ENCODE measurements at regions not wholly inside any gene's neighbourhood (a gene's known extent, or its start where the extent isn't known, plus 50 kb on each side); places are given as distances from the start of the nearest gene placed in this dataset.
"Not testable (repeated sequence)": the region's sequence is repeated elsewhere in the genome, so short reads cannot be mapped to it uniquely, and the experiment has no call there.

DNA sequence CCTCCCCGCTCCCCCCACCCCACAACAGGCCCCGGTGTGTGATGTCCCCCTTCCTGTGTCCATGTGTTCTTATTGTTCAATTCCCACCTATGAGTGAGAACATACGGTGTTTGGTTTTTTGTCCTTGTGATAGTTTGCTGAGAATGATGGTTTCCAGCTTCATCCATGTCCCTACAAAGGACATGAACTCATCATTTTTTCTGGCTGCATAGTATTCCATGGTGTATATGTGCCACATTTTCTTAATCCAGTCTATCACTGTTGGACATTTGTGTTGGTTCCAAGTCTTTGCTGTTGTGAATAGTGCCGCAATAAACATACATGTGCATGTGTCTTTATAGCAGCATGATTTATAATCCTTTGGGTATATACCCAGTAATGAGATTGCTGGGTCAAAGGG is 104.3 kb downstream of the MTPN start:
- DNase-seq (ENCODE audit: low read depth); H3K27me3 ChIP-seq (ENCODE audit: control insufficient read depth, insufficient read depth, low read length); FAIRE-seq; H3K4me3 ChIP-seq (ENCODE audit: low read depth, low read length); H3K36me3 ChIP-seq (ENCODE audit: control insufficient read depth, insufficient read depth, low read length): not testable (repeated sequence)

DNA sequence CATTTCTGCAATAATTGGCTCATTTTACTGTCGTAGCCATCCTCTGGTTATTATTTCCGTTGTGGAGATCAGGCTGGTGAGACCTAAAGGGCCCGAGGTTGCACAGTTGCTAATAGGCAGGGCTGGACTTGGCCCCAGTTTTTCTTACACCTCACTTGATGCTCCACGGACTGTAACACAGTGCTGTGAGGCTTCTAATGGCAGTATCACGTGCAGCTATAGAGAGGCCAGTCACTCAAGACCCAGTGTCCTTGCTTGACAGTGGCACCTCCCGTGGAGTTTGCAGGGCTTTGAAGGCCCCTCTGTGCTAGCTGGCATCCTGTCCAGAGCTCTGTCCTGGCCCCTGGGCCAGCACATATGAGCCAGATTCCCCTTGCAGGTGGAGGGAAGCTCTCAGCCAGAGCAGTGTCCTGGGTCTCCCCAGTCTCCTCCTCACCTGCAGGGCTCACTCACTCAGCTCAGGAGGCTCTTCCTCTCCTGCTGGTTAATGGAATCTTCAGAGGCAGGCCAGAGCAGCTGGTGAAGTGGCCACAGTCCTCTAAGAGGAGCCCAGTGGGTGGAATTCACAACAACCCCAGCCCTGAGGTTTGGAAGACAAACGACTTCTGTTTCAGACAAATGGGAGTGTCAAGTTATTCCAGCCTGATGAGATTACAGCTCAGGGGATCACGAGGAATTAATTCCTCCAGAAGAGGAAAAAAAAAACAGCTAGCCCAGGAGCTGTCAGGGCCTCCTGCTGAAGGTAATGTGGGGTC is 114.2 kb upstream of the FAM180A start:
- H3K27me3 ChIP-seq (ENCODE audit: control insufficient read depth, insufficient read depth, low read length): no peaks in the 10 kb centered on the region
- no peaks in the 10 kb centered on the region for H3K36me3 ChIP-seq (ENCODE audit: control insufficient read depth, insufficient read depth, low read length)
- FAIRE-seq: no peak
- H3K4me3 ChIP-seq (ENCODE audit: low read depth, low read length): no peak overlapping the region
- TF ChIP-seq, protein P1, sequence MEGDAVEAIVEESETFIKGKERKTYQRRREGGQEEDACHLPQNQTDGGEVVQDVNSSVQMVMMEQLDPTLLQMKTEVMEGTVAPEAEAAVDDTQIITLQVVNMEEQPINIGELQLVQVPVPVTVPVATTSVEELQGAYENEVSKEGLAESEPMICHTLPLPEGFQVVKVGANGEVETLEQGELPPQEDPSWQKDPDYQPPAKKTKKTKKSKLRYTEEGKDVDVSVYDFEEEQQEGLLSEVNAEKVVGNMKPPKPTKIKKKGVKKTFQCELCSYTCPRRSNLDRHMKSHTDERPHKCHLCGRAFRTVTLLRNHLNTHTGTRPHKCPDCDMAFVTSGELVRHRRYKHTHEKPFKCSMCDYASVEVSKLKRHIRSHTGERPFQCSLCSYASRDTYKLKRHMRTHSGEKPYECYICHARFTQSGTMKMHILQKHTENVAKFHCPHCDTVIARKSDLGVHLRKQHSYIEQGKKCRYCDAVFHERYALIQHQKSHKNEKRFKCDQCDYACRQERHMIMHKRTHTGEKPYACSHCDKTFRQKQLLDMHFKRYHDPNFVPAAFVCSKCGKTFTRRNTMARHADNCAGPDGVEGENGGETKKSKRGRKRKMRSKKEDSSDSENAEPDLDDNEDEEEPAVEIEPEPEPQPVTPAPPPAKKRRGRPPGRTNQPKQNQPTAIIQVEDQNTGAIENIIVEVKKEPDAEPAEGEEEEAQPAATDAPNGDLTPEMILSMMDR (IDR thresholded peaks at IDR 0.05; ENCODE audit: insufficient read depth, low read length, severe bottlenecking): no peak
- no peak for DNase-seq (ENCODE audit: low read depth)

DNA sequence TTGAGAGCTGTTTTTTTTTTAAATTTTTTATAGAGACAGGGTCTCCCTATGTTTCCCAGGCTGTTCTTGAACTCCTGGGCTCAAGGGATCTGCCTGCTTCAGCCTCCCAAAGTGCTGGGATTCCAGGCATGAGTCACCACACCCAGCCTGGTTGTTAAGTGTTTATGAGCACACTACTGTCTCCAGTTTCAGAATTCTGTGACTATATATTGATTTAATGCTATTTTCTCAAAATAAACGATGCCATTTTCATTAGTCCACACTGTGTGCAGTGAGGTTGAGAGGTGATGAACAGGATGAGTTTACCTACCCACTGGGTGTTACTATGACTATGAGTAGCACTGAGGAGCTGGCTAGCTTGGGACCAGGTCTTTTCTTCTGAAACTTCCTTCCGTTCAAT is 110.9 kb upstream of the FAM180A start:
- Histone ChIP-seq H3K27me3 (ENCODE audit: control insufficient read depth, insufficient read depth, low read length) (no peaks in the 10 kb centered on the region), H3K36me3 (ENCODE audit: control insufficient read depth, insufficient read depth, low read length) (no peaks in the 10 kb centered on the region), H3K4me3 (ENCODE audit: low read depth, low read length) (no peak overlapping the region)
- FAIRE-seq: no peak
- TF ChIP-seq, protein P1 (IDR thresholded peaks at IDR 0.05; ENCODE audit: insufficient read depth, low read length, severe bottlenecking): no peak
- no peak for DNase-seq (ENCODE audit: low read depth)

DNA sequence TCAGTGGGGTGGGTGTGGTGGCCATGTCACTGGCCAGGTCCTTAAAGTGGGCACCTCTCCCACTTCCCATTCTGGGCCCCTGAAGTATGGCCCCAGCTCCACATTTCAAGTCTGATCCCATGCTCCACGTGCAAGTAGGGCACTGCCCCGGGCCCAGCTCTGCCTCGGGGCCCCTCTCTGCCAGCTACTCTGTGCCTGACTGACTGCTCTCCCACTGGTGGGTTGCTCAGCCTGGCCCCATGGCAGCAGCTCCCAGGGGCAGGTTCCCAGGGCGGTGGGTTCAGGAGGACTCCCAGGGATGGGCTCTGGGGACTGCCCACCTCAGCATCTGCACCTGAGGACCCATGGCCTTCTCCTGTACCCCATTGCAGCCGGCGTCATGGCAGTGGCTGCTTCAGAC is 110.2 kb upstream of the FAM180A start:
- Histone ChIP-seq H3K27me3 (ENCODE audit: control insufficient read depth, insufficient read depth, low read length) (no peaks in the 10 kb centered on the region), H3K36me3 (ENCODE audit: control insufficient read depth, insufficient read depth, low read length) (no peaks in the 10 kb centered on the region), H3K4me3 (ENCODE audit: low read depth, low read length) (no peak overlapping the region)
- TF ChIP-seq, protein P1 (IDR thresholded peaks at IDR 0.05; ENCODE audit: insufficient read depth, low read length, severe bottlenecking): no peak
- FAIRE-seq: no peak
- DNase-seq (ENCODE audit: low read depth): no peak

DNA sequence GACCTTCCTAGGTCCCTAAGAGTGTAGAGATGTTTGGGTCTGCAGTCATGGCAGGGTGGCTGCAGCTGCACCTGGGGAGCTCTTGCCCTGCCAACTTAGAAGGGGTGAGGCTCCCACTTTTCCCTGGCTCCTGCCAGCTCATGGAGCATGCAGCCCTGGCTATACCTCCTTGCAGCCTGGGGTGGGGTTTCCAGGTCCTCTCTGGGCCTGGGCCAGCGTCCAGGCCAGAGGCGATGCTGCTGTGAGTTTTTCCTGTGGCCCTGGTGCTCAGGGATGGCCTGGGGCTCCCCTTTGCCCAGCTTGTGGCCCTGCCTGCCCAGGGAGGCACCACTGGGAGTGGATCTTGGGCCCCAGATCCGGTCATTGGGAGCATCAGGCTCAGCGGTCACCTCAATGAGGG is 109.8 kb upstream of the FAM180A start:
- TF ChIP-seq, protein P1 (IDR thresholded peaks at IDR 0.05; ENCODE audit: insufficient read depth, low read length, severe bottlenecking): no peak
- DNase-seq (ENCODE audit: low read depth) (no peak), FAIRE-seq (no peak)
- Histone ChIP-seq H3K4me3 (ENCODE audit: low read depth, low read length) (no peak overlapping the region), H3K27me3 (ENCODE audit: control insufficient read depth, insufficient read depth, low read length) (no peaks in the 10 kb centered on the region), H3K36me3 (ENCODE audit: control insufficient read depth, insufficient read depth, low read length) (no peaks in the 10 kb centered on the region)

DNA sequence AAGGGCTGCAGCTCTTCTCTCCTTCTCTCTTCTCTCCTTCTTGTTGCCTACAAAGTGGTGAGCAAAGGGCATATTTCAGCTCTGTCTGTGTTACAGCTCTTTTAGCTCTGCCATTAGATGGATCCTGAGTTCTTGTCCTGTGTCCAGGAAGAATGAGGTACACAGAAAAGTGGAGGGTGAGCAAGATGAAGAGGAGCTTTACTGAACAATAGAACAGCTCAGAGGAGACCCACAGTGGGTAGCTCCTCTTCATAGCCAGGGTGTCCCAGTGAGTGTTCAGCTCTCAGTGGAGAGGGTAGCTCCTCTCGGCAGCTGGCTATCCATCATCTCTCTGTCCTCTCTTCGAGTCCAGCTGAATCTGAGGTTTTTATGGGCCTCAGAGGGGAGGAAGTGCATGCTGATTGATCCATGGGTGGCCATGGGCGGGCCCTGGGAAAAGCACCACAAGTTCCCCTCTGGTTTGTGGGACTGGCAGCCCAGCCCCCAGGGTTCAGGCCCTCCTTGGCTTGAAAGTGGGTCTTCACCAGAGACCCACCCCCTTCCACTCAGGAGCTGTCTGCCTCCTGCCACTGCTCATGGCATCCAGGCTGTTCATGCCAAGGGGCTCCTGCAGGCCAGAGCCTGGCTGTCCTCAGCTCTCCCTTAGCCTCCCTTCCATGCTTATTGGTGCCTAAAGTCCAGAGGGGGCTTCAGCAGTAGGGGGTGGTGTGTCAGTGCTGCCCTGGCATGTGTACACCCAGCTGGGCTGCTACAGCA is 109.1 kb upstream of the FAM180A start:
- Histone ChIP-seq H3K27me3 (ENCODE audit: control insufficient read depth, insufficient read depth, low read length) (no peaks in the 10 kb centered on the region), H3K4me3 (ENCODE audit: low read depth, low read length) (no peak overlapping the region), H3K36me3 (ENCODE audit: control insufficient read depth, insufficient read depth, low read length) (no peaks in the 10 kb centered on the region)
- TF ChIP-seq, protein P1 (IDR thresholded peaks at IDR 0.05; ENCODE audit: insufficient read depth, low read length, severe bottlenecking): no peak
- no peak for DNase-seq (ENCODE audit: low read depth)
- FAIRE-seq: no peak

Measured in bronchial epithelial cell (primary cell).